ENCODE measurements at regions not wholly inside any gene's neighbourhood (a gene's known extent, or its start where the extent isn't known, plus 50 kb on each side); places are given as distances from the start of the nearest gene placed in this dataset.

DNA sequence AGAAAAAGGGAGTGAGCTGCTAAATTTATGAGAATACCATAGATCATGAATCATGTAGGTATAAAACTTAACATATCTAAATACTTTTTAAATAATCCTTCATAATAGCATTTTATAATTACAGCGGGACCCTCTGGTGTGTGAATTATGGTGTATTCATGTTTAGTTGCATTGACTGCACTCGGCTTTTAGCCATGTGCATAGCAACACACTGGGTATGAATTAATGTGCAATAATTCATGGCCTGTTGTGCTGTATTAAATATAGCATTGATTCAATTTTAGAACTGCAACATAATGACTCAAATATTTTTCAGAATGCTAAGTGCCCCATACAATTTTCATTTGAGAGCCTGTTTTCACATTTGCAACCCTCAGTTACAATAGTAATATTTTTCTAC lies 249.6 kb upstream of the G2E3 start:
- H3K4me2 ChIP-seq, result no peak overlapping the region
- 0 out of 2 replicates have a peak, but pooled peaks cover 2% of the 10 kb centered on the region for H3K9me2 ChIP-seq (ENCODE audit: insufficient read depth)
- no peaks in the 10 kb centered on the region for H3K4me1 Mint-ChIP-seq
- H3K9me3 Mint-ChIP-seq, result no peaks in the 10 kb centered on the region
- H3K4me3 ChIP-seq, result no peak overlapping the region
- no peak for ATAC-seq
- no peak overlapping the region for H2AFZ ChIP-seq
- no peaks in the 10 kb centered on the region for H3K36me3 ChIP-seq (ENCODE audit: insufficient read depth)
- no peak overlapping the region for H3K27ac Mint-ChIP-seq
- no peaks in the 10 kb centered on the region for H3K27me3 ChIP-seq (ENCODE audit: insufficient read depth)
- no peak overlapping the region for H3K4me3 Mint-ChIP-seq
- TF ChIP-seq, protein P1, sequence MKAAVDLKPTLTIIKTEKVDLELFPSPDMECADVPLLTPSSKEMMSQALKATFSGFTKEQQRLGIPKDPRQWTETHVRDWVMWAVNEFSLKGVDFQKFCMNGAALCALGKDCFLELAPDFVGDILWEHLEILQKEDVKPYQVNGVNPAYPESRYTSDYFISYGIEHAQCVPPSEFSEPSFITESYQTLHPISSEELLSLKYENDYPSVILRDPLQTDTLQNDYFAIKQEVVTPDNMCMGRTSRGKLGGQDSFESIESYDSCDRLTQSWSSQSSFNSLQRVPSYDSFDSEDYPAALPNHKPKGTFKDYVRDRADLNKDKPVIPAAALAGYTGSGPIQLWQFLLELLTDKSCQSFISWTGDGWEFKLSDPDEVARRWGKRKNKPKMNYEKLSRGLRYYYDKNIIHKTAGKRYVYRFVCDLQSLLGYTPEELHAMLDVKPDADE (IDR thresholded peaks at IDR 0.05), result no peak
- TF ChIP-seq, protein P2, sequence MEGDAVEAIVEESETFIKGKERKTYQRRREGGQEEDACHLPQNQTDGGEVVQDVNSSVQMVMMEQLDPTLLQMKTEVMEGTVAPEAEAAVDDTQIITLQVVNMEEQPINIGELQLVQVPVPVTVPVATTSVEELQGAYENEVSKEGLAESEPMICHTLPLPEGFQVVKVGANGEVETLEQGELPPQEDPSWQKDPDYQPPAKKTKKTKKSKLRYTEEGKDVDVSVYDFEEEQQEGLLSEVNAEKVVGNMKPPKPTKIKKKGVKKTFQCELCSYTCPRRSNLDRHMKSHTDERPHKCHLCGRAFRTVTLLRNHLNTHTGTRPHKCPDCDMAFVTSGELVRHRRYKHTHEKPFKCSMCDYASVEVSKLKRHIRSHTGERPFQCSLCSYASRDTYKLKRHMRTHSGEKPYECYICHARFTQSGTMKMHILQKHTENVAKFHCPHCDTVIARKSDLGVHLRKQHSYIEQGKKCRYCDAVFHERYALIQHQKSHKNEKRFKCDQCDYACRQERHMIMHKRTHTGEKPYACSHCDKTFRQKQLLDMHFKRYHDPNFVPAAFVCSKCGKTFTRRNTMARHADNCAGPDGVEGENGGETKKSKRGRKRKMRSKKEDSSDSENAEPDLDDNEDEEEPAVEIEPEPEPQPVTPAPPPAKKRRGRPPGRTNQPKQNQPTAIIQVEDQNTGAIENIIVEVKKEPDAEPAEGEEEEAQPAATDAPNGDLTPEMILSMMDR (conservative IDR thresholded peaks at IDR 0.05; ENCODE audit: low read depth in 2 of 2), result no peak
- TF ChIP-seq EZH2 (IDR thresholded peaks at IDR 0.05; ENCODE audit: low read depth, unreplicated experiment) (no peak), JUNB (IDR thresholded peaks at IDR 0.05; ENCODE audit: unreplicated experiment) (no peak), ZNF331 (CRISPR knock-in tag; IDR thresholded peaks at IDR 0.05; ENCODE audit: low read depth) (no peak), NANOG (IDR thresholded peaks at IDR 0.05; ENCODE audit: borderline replicate concordance) (no peak)
- TF ChIP-seq, protein P3, sequence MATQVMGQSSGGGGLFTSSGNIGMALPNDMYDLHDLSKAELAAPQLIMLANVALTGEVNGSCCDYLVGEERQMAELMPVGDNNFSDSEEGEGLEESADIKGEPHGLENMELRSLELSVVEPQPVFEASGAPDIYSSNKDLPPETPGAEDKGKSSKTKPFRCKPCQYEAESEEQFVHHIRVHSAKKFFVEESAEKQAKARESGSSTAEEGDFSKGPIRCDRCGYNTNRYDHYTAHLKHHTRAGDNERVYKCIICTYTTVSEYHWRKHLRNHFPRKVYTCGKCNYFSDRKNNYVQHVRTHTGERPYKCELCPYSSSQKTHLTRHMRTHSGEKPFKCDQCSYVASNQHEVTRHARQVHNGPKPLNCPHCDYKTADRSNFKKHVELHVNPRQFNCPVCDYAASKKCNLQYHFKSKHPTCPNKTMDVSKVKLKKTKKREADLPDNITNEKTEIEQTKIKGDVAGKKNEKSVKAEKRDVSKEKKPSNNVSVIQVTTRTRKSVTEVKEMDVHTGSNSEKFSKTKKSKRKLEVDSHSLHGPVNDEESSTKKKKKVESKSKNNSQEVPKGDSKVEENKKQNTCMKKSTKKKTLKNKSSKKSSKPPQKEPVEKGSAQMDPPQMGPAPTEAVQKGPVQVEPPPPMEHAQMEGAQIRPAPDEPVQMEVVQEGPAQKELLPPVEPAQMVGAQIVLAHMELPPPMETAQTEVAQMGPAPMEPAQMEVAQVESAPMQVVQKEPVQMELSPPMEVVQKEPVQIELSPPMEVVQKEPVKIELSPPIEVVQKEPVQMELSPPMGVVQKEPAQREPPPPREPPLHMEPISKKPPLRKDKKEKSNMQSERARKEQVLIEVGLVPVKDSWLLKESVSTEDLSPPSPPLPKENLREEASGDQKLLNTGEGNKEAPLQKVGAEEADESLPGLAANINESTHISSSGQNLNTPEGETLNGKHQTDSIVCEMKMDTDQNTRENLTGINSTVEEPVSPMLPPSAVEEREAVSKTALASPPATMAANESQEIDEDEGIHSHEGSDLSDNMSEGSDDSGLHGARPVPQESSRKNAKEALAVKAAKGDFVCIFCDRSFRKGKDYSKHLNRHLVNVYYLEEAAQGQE (IDR thresholded peaks at IDR 0.05; ENCODE audit: unreplicated experiment), result no peak
- H4K20me1 ChIP-seq (replicated peaks; ENCODE audit: insufficient read depth), result no peaks in the 10 kb centered on the region
- H3F3A ChIP-seq (replicated peaks; ENCODE audit: low read depth), result no peaks in the 10 kb centered on the region
- H3K27ac ChIP-seq (ENCODE audit: low read depth), result no peak overlapping the region
- H3K79me2 ChIP-seq (replicated peaks; ENCODE audit: insufficient read depth), result no peaks in the 10 kb centered on the region
- no peaks in the 10 kb centered on the region for H3K36me3 Mint-ChIP-seq (ENCODE audit: low read depth)
- no peaks in the 10 kb centered on the region for H3K27me3 Mint-ChIP-seq (ENCODE audit: insufficient read depth, low read depth, poor library complexity)
- H3K4me1 ChIP-seq (ENCODE audit: insufficient read depth), result no peaks in the 10 kb centered on the region
- DNase-seq (ENCODE audit: low spot score), result no peak

DNA sequence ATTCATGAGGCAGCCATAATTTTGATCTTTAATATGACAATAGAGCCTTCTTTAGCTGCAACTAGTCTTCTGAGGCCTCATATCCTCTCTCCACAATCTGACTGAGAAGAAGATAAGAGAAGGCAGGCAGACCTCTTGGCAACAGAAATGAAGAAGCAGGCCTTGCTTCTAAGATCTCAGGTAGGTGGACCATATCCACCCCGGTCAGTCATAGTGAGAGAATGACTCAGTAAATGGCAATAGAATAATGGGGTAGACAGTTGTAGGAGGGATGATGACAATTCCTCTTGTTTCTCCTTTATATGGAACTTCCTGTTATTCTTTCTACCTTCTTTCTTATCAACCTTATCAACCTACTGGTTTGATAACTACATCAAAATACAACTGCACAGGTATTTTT lies 246.7 kb upstream of the G2E3 start:
- Mint-ChIP-seq H3K4me1 (no peaks in the 10 kb centered on the region), H3K36me3 (ENCODE audit: low read depth) (no peaks in the 10 kb centered on the region), H3K4me3 (no peak overlapping the region), H3K27ac (no peak overlapping the region), H3K27me3 (ENCODE audit: insufficient read depth, low read depth, poor library complexity) (no peaks in the 10 kb centered on the region), H3K9me3 (peaks cover 6% of the 10 kb centered on the region)
- H3K27ac ChIP-seq (ENCODE audit: low read depth), result no peak overlapping the region
- H3K4me1 ChIP-seq (ENCODE audit: insufficient read depth), result no peaks in the 10 kb centered on the region
- H3K4me2 ChIP-seq, result no peak overlapping the region
- no peak overlapping the region for H2AFZ ChIP-seq
- TF ChIP-seq ZNF331 (CRISPR knock-in tag; IDR thresholded peaks at IDR 0.05; ENCODE audit: low read depth) (no peak), JUNB (IDR thresholded peaks at IDR 0.05; ENCODE audit: unreplicated experiment) (no peak), POLR2AphosphoS5 (IDR thresholded peaks at IDR 0.05; ENCODE audit: low read depth) (no peak)
- H3K27me3 ChIP-seq (ENCODE audit: insufficient read depth), result no peaks in the 10 kb centered on the region
- no peaks in the 10 kb centered on the region for H4K20me1 ChIP-seq (replicated peaks; ENCODE audit: insufficient read depth)
- H3K36me3 ChIP-seq (ENCODE audit: insufficient read depth), result no peaks in the 10 kb centered on the region
- no peaks in the 10 kb centered on the region for H3K79me2 ChIP-seq (replicated peaks; ENCODE audit: insufficient read depth)
- DNase-seq (ENCODE audit: low spot score) (no peak), ATAC-seq (no peak)
- H3F3A ChIP-seq (replicated peaks; ENCODE audit: low read depth), result no peaks in the 10 kb centered on the region
- no peak overlapping the region for H3K4me3 ChIP-seq
- 0 out of 2 replicates have a peak, but pooled peaks cover 2% of the 10 kb centered on the region for H3K9me2 ChIP-seq (ENCODE audit: insufficient read depth)

All from GM23338 (cell line).